Lower leg skin (tissue), 4 donors: ENCODE measurements at regions not wholly inside any gene's neighbourhood (a gene's known extent, or its start where the extent isn't known, plus 50 kb on each side); places are given as distances from the start of the nearest gene placed in this dataset.

Source experiments
- DNase-seq, 2 donors: peaks; one replicate each; pipeline ENCODE4 v3.0.0-alpha.2; 2019; ENCODE audit warnings: low spot score in 2 of 2
- H3K4me3 ChIP-seq: fragments of 200-600 bp; sonication (generic); 2 replicates; pipeline ENCODE4 v1.5.1; 2017; ENCODE audit warnings: mild to moderate bottlenecking, low read depth; ENCODE audit not compliant: poor library complexity, severe bottlenecking
- POLR2A ChIP-seq, 2 donors: fragments of 450-650 bp; IDR thresholded peaks; one replicate each; pipeline ENCODE4 v1.6.1; 2016 to 2017; ENCODE audit warnings: antibody characterized with exemption in 2 of 2, mild to moderate bottlenecking in 1 of 2, moderate library complexity in 1 of 2
- WGBS, 2 donors: methylation state at CpG; one replicate each; pipeline ENCODE4 v1.1.5; 2018; 5-methylcytosine and 5-hydroxymethylcytosine counted together
- intact Hi-C: fragments of 100-400 bp; cut with DNase I; formaldehyde crosslinking; loops from one replicate; pipeline ENCODE4 v1.15.0; 2023; ENCODE audit warnings: low total_unique reads
- TF ChIP-seq, protein P1 (sequence below), 3 donors: fragments of 450-650 bp; IDR thresholded peaks; one replicate each; pipeline ENCODE4 v1.5.1; 2016; ENCODE audit warnings: antibody characterized with exemption in 3 of 3, mild to moderate bottlenecking in 3 of 3, moderate library complexity in 2 of 3

DNA sequence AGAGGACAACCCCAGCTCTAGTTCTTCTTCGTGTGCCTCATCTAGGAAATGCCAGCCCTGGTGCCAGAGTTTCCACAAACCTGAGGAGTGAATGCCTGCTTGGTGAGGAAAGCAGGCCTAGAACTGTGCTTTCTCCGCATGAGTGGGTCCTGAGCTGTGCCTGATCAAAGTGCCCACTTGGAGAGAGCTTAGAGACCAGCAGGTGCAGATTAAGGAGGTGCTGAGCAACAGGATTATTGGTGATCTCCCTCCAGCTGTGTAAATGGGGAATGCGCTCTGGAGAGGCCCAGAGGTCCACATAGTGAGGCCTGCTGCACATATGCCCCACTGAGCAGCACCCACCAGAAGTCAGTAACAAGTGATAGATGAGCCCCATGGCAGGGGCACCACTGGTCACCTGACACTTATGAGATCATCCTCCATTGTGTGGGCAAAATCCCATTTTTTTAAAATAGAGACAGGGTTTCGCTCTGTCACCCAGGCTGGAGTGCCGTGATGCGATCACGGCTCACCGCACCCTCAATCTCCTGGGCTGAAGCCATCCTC, 127.2 kb upstream of the ZC3H12A start:
- WGBS, 2 donors: 83 to 90% methylated on average over 8 of the region's 8 CpGs
- TF ChIP-seq POLR2A (IDR thresholded peaks at IDR 0.05): no peak
- TF ChIP-seq, protein P1, sequence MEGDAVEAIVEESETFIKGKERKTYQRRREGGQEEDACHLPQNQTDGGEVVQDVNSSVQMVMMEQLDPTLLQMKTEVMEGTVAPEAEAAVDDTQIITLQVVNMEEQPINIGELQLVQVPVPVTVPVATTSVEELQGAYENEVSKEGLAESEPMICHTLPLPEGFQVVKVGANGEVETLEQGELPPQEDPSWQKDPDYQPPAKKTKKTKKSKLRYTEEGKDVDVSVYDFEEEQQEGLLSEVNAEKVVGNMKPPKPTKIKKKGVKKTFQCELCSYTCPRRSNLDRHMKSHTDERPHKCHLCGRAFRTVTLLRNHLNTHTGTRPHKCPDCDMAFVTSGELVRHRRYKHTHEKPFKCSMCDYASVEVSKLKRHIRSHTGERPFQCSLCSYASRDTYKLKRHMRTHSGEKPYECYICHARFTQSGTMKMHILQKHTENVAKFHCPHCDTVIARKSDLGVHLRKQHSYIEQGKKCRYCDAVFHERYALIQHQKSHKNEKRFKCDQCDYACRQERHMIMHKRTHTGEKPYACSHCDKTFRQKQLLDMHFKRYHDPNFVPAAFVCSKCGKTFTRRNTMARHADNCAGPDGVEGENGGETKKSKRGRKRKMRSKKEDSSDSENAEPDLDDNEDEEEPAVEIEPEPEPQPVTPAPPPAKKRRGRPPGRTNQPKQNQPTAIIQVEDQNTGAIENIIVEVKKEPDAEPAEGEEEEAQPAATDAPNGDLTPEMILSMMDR (IDR thresholded peaks at IDR 0.05): no peak
- no peak for DNase-seq

DNA sequence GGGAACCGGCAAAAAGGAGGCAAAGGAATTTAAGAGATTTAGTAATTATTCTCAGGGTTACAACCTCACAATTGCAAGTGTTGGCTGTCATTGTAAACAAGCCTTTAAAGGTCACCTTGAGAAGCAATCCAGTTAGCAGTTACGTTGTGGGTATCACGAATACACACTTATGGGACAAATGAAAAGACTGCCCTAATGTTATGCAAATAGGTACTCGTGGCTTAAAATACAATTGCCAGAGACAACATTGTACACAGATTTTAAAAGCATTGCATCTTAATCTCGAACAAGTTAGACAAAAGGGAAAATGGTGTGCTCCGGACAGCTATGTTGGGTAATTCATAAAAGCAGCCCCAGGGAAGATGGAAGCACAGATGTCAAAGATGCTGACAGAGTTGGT, 120.5 kb upstream of the ZC3H12A start:
- no peak overlapping the region for H3K4me3 ChIP-seq
- TF ChIP-seq, protein P1 (IDR thresholded peaks at IDR 0.05): no peak
- TF ChIP-seq POLR2A (IDR thresholded peaks at IDR 0.05): no peak
- DNase-seq: no peak
- intact Hi-C loops: no loop called here
- 59 to 65% methylated on average over 6 of the region's 6 CpGs for WGBS, 2 donors

More for the DNA sequence above, 127.2 kb upstream of the ZC3H12A start:
- intact Hi-C loops: no loop called here
- no peak overlapping the region for H3K4me3 ChIP-seq

DNA sequence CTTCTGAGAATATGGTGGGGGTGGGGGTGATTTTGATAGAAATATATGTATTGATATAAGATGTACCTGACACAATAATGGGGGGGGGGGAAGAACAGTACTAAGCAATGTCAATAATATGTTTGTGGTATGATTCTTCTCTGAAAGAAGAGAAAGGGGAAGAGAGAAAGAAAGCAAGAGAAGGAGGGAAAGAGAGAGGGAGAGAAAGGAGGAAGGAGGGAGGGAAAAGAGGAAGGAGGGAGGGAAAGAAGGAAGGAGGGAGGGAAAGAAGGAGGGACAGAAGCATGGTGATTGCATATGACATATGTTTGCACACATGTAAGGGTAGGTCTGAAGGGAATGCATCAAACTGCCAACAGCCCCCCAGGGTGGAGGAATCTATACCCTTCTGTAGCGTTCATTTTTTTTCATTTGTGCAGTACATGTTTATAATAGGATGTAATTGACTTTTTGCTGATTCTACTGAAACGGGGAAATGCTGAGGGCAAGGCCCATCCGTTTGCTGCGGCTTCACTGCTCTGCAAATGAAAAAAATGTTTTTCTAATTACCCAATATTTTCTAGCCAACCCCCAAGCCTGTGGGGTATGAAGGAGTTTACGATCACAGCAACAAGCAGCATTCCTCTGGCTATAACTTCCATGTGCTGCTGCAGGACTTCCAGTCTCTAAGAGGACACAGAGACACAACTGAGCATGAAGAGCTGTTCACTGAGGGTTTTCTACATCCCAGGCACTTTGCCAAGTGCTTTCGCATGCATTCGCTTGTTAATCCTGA, 119.3 kb upstream of the ZC3H12A start:
- WGBS, 2 donors: 50% methylated on average over 7 of the region's 7 CpGs
- DNase-seq: no peak
- no peak overlapping the region for H3K4me3 ChIP-seq
- intact Hi-C loops: no loop called here
- no peak for TF ChIP-seq POLR2A (IDR thresholded peaks at IDR 0.05)
- TF ChIP-seq, protein P1 (IDR thresholded peaks at IDR 0.05): no peak

DNA sequence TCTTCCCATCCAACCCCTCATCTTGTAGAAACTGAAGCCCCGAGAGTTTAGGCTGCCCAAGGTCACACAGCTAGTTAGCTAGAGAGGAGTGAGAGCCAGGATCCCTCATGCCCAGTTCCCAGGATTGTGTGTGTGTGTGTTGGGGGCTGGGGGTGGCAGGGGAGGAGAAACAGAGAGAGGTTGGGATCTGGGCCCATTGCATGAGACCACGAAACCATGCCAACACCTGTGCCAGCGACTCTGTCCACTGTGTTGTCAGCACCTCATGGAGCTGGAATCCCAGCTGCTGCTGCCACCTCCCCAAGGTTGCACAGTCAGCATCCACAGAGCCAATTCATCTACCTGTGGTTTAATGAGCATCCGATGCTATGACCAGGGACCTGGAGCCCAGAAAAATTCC, 115.4 kb upstream of the ZC3H12A start:
- no peak for DNase-seq
- intact Hi-C loops: no loop called here
- WGBS, 2 donors: 88 to 89% methylated on average over 4 of the region's 4 CpGs
- no peak overlapping the region for H3K4me3 ChIP-seq
- no peak for TF ChIP-seq POLR2A (IDR thresholded peaks at IDR 0.05)
- TF ChIP-seq, protein P1 (IDR thresholded peaks at IDR 0.05): no peak

DNA sequence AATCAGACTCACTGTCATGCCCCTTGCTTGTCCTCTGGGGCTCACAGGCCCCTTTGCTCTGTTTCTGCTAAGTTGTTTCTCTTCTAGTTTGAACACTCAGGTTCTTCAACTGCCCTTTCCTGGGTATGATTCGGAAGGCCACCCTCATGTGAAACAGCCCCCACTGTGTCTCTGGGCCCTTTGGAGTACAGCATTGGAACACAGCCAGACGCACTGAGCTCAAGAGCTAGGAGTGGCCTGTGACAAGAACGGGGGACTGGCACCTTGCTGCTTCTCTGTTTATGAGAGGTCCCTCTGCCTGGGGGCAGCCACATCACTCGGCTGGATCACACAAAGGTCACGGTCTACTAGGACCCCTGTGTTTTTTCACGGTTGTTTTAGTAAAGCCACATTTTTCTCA, 114.4 kb upstream of the ZC3H12A start:
- intact Hi-C loops: no loop called here
- 64 to 66% methylated on average over 6 of the region's 6 CpGs for WGBS, 2 donors
- TF ChIP-seq, protein P1 (IDR thresholded peaks at IDR 0.05): no peak
- TF ChIP-seq POLR2A (IDR thresholded peaks at IDR 0.05): no peak
- no peak overlapping the region for H3K4me3 ChIP-seq
- DNase-seq: no peak
